GM12864 (cell line): ENCODE measurements at regions not wholly inside any gene's neighbourhood (a gene's known extent, or its start where the extent isn't known, plus 50 kb on each side); places are given as distances from the start of the nearest gene placed in this dataset.

Experiments
- DNase-seq: peaks from one replicate; pipeline ENCODE4 v3.0.0-alpha.2; 2011; ENCODE audit warnings: low read depth
- H3K4me3 ChIP-seq: 2 replicates; pipeline ENCODE4 v1.5.1; 2011; ENCODE audit warnings: mild to moderate bottlenecking, low read depth, low read length, control low read depth
- TF ChIP-seq, protein P1 (sequence below): IDR thresholded peaks from 2 replicates; pipeline ENCODE4 v1.5.1; 2011; ENCODE audit warnings: low read depth, mild to moderate bottlenecking, moderate library complexity, low read length, control low read depth, inconsistent platforms; ENCODE audit errors: missing control alignments

DNA sequence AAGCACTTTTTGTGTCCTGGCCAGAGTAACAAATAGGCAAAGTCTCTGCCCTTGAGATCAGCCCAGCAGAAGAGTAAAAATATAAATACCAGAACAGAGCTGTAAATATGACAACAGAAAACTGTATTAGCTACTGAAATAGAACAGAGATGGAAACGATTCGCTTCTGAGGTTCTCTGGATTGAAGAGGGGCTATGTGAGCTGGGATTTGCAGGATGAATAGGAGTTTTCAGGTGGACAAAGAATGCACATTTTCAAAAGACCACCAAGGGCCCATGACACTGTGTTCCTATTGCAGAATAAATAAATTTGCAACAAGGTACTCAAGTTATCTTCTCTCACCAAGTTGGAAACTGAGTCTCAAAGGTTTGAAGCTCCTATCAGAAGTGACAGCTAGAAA lies 176.6 kb downstream of the BCL11B start:
- TF ChIP-seq, protein P1, sequence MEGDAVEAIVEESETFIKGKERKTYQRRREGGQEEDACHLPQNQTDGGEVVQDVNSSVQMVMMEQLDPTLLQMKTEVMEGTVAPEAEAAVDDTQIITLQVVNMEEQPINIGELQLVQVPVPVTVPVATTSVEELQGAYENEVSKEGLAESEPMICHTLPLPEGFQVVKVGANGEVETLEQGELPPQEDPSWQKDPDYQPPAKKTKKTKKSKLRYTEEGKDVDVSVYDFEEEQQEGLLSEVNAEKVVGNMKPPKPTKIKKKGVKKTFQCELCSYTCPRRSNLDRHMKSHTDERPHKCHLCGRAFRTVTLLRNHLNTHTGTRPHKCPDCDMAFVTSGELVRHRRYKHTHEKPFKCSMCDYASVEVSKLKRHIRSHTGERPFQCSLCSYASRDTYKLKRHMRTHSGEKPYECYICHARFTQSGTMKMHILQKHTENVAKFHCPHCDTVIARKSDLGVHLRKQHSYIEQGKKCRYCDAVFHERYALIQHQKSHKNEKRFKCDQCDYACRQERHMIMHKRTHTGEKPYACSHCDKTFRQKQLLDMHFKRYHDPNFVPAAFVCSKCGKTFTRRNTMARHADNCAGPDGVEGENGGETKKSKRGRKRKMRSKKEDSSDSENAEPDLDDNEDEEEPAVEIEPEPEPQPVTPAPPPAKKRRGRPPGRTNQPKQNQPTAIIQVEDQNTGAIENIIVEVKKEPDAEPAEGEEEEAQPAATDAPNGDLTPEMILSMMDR, result no peak
- no peak for DNase-seq
- H3K4me3 ChIP-seq, result no peak overlapping the region

- H3K4me3 ChIP-seq, result no peak overlapping the region
- TF ChIP-seq, protein P1, result no peak
Measured at GRCh38 chr14:99098199-99098598, 173.8 kb downstream of the BCL11B start.

DNA sequence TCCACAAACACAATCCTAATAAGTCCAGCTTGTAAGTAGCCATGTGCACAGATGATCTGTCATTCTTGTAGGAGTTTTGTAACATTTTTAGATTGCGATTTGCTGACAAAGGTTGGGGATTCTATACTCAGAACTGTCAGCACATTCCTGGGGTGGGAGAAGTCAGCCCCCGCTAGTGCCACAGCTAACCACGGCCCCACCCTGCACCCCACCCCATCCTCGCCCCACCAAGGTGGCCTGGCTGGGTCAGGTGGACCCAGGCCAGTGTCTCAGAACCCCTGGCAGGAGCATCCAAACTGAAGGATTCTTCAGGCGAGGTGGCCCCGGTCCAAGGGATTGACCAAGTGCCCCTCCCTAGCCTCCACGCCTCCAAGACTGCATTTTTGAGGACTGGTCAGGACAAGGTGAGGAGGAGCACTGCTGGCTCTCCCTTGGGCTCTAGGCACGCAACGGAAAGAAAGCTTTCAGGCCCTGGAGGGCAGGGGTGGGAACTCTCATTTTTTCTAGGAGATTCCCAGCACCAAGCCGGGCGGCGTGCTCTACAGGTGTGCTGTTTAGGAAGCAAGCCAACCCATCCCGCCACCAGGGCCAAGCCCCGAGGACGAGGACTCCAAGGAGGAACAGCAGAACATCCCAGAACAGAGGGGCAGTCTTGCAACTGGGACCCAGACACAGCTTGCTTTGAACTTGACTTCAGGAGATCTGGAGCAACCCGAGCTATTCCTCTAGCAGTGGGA lies 172.8 kb downstream of the BCL11B start:
- DNase-seq, result no peak
- TF ChIP-seq, protein P1, result no peak
- no peak overlapping the region for H3K4me3 ChIP-seq

More at GRCh38 chr14:99098199-99098598, 173.8 kb downstream of the BCL11B start:
- DNase-seq, result no peak

- no peak overlapping the region for H3K4me3 ChIP-seq
- DNase-seq, result no peak
- TF ChIP-seq, protein P1, result no peak
Measured at GRCh38 chr14:99100497-99101270, 171.3 kb downstream of the BCL11B start.

- no peak for DNase-seq
- TF ChIP-seq, protein P1, result no peak
- H3K4me3 ChIP-seq, result no peak overlapping the region
Measured at GRCh38 chr14:99101855-99102461, 170.0 kb downstream of the BCL11B start.

DNA sequence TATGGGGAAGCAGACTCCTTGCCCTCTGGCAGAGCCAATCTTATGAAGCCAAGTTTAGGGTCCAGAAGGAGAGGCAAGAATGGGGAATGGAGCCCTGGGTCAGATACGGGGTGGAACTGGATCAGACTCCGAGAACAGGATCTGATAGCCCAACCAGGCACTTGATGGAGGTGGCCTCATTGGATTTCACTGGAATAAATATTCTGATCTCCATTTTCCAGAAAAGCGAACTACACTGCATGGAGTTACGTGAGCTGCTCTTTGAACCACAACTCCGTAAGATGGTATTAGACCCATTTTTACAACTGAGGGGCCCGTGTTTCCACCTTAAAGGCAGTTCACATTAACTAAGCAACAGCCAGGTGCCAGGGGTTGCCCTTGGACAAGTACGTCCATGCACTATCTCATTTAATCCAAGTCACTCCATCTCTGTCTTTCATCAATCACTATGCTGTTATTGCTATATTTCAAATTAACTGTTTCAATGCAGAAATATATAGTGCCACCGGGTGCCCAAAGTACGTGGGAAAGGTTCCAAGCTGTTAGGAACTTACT lies 155.2 kb downstream of the BCL11B start:
- no peak for DNase-seq
- TF ChIP-seq, protein P1, result no peak
- no peak overlapping the region for H3K4me3 ChIP-seq
